Kidney glomerular epithelial cell (primary cell): ENCODE measurements at regions not wholly inside any gene's neighbourhood (a gene's known extent, or its start where the extent isn't known, plus 50 kb on each side); places are given as distances from the start of the nearest gene placed in this dataset.
A peak's percentile ranks its signal among the peaks of the same experiment; 100 is the strongest.
"Not testable (repeated sequence)": the region's sequence is repeated elsewhere in the genome, so short reads cannot be mapped to it uniquely, and the experiment has no call there.

ENCODE experiments used
- DNase-seq: peaks from one replicate; lab custom pipeline; 2025; lab: John Stamatoyannopoulos, UW

GRCh38 chr1:219051547-219051946 lies 122.1 kb upstream of the LYPLAL1 start:
- no peak for DNase-seq

DNA sequence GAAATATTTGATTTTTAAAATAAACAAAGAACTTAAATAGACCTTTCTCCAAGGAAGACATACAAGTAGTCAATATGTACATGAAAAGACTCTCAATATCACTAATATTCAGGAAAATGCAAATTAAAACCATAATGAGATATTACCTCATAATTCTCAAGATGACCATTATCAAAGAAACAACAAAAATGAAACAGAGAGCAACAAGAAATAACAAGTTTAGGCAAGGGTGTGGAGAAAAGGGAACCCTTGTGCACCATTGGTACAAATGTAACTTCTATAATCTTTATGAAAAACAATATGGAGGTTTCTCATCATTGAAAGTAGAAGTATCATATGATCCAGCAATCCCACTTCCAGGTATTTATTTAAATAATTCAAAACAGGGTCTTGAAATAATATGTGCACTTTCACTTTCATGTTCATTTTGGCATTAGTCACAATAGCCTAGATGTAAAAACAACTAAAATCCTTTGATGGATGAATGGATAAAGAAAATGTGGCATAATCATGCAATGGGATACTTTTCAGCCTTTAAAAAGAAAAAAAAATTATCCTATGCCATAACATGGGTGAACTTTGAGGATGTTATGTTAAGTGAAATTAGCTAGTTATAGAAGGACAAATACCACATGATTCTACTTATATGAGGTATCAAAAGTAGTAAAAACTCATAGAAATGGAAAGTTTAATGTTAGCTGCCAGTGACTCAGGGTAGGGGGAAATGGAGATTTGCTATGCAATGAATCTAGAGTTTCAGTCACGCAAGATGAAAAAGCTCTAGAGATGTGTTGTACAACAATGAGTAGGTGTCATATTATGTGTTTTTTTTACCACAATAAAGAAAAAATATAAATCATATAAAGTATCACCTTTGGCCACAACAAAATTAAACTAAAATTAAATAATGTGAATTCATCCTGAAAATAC lies 114.5 kb upstream of the LYPLAL1 start:
- DNase-seq: no peak

DNA sequence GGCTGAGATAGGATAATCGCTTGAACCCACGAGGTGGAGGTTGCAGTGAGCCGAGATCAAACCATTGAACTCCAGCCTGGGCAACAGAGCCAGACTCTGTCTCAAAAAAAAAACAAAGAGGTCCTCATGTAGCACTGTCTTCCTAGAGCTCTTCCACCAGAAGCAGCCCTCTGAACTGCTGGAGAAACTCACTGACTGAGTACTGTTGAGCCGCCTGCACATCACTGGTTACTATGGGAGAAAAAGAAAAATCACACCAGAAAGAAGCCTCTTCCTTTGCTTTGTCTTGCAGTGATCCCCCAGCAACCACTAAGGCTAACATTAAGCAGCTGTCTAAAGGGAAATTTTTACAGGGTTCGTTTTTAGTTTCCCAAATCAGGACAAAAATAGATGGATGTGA lies 112.9 kb upstream of the LYPLAL1 start:
- DNase-seq: no peak

DNA sequence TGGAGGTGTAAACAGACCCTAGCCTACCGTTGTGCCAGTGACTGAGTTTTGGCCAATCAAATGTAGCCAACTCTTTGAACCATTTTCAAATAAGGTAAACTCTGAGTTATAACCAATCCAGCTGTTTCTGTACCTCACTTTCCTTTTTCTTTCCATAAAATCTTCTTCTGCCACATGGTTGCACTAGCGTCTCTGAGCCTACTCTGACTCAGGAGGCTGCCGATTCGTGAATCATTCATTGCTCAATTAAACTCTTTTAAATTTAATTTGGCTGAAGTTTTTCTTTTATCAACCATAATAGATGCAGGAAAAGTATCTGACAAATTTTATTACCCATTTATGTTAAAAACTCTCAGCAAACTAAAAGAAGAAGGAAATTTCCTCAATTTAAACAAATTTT lies 111.5 kb upstream of the LYPLAL1 start:
- no peak for DNase-seq

- no peak for DNase-seq
These were observed 107.6 kb upstream of the LYPLAL1 start for GRCh38 chr1:219066098-219066497.

GRCh38 chr1:219066631-219067349 lies 106.9 kb upstream of the LYPLAL1 start:
- peak; percentile 77 for DNase-seq

DNA sequence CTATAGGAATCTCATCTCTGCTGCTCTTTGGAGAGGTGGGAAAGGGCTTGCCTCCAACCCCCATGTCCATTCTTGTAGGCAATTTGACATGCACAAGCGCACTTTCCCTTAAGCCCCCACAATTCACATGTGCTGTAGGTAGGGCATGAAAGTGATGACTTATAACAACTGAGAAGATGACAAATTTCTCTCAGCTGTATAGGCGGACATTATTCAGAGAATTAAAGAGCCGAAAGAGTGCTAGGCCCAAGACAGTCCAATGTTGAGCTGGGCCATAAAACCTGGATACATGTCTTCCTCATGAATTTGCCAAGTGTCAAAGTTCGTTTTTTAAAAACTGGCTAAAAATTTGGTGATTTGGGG lies 106.3 kb upstream of the LYPLAL1 start:
- DNase-seq: no peak

DNA sequence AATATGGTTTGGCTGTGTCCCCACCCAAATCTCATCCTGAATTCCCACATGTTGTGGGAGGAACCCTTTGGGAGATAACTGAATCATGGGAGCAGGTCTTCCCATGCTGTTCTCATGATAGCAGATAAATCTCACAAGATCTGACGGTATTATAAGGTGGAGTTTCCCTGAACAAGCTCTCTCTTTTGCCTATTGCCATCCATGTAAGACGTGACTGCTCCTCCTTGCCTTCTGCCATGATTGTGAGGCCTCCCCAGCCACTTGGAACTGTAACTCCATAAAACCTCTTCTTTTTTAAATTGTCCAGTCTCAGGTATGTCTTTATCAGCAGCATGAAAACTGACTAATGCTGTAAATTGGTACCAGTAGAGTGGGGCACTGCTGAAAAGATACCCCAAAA lies 103.3 kb upstream of the LYPLAL1 start:
- DNase-seq: not testable (repeated sequence)

DNA sequence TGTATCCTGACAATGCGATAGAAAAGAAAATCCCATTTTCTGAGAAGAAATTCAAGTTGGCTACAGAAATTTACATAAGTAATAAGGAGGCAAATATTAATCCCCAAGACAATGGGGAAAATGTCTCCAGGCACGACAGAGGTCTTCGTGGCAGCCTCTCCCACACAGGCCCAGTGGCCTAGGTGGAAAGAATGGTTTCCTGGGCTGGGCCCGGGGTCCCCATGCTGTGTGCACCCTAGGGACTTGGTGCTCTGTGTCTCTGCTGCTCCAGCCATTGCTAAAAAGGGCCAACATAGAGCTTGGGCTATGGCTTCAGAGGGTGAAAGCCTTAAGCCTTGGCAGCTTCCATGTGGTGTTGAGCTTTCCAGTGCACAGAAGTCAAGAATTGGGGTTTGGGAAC lies 102.5 kb upstream of the LYPLAL1 start:
- DNase-seq: no peak

DNA sequence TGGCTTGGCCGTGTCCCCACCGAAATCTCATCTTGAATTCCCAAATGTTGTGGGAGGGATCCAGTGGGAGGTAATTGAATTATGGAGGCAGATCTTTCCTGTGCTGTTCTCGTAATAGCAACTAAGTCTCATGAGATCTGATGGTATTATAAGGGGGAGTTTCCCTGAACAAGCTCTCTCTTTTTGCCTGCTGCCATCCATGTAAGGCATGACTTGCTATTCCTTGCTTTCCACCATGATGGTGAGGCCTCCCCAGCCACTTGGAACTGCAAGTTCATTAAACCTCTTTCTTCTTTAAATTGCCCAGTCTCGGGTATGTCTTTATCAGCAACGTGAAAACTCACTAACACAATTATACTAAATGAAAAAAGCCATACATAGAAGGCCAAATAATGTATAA lies 101.3 kb upstream of the LYPLAL1 start:
- no peak for DNase-seq

- DNase-seq: no peak
These were observed 99.5 kb upstream of the LYPLAL1 start for GRCh38 chr1:219074084-219074728.

DNA sequence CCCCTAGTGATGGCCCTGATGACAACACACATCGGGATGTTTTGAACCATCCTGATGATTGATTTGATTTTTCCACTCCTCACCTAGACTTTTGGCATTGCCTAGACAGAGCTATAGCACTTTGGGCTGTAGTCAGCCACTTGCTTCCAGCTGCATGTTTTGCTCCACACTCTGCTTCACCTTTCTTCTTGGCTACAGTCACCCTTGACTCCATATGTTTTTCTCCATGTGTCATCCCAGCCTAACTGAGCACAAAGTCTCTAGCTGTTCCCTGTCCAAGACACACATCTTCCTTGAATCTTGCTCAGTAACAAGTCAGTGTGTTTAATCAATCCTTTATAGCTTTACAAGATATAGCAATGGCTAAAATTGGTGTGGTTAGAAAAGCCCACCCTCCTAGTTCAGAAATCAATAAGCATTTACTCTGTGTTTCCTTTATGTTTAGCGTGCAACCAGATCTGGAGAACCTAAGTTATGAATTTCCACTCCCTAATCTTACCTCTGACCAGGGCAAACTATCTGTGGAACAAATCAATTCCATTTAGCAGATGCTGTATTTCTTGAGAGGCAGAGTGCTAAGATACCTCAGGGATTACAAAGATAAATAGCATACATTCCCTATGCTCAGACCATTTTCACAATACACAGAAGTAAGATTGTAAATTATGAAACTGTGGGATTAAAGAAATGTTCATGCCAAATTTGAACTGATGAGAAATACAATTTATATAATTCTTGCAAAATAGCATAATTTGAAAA lies 98.4 kb upstream of the LYPLAL1 start:
- no peak for DNase-seq

DNA sequence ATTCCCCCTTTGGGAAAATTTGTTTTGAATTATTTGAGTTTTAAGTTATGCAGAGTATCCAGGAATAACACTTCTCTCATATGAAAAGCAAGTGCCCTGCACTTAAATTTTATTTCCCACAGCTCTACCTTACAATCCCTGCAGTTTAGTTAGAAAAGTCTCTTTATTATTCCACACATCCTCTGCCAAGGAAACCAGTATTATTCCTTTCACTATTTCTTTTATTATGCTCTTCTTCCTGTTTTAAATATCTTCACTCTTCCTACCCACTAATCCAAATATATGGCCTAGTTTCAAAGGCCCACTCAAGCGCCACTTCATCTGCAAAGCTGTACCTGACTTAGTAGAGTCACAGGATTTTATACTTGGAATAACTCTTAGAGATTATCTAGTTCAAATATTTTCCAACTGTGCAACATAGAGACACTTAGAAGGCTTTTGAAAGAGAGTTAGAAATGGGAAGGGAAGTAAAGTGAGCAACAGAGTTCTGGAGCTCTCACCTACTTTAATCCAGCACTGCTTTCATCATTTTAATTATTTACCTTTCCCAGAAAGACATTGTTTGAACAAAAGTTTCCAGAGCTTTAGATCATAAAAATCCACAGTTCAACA lies 97.2 kb upstream of the LYPLAL1 start:
- DNase-seq: no peak

DNA sequence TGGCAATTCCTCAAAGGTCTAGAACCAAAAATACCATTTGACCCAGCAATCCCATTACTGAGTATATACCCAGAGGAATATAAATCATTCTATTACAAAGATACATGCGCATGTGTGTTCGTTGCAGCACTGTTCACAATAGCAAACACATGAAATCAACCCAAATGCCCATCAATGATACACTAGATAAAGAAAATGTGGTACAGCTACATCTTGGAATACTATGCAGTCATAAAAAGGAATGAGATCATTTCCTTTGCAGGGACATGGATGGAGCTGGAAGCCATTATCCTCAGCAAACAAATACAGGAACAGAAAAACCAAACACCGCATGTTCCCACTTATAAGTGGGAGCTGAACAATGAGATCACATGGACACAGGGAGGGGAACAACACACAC lies 95.9 kb upstream of the LYPLAL1 start:
- DNase-seq: not testable (repeated sequence)

- no peak for DNase-seq
These were observed 91.4 kb upstream of the LYPLAL1 start for GRCh38 chr1:219081943-219082925.

- DNase-seq: no peak
These were observed 90.0 kb upstream of the LYPLAL1 start for GRCh38 chr1:219083631-219084030.

- no peak for DNase-seq
These were observed 88.6 kb upstream of the LYPLAL1 start for GRCh38 chr1:219085082-219085481.

DNA sequence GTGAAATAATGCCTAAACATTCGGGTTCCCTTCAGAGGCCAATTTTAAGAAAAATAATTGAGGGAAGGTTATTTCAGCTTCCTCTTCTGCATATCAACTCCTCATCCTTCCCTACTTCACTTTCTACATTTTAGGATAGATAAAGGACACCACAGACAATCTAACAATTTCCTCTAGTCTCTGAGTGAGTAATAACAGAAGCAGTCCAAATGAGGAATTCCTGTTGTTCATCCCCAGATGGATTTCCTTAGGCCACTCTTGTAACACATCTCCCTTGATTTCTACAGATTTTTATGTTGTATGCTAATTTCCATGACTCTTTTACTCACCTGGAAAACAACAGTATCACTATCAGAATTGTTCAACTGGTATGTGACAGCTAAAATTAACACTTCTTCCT lies 87.7 kb upstream of the LYPLAL1 start:
- peak; percentile 15 for DNase-seq

DNA sequence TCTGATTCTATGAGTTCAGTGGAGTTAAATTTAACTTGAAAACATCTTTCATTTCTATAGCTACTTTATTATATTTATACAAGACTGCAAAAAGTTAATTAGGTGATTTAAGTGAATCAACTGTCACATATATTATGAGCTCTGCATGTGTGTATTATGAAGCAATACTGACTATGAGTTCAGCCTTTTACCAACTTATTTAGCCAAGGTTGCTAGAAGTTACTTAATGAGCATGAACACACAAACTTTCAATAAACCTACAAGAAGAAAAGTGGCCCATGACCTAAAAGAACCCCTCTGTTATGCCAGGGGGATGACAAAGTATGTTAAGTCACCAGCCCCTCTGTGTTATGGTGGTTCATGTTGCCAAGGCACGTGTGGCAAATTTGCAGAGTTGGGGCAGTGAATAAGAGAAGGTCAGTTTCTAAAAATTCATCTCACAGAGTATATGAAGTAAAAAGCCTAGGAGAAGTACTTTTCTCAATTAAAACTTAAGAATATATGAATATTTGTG lies 86.7 kb upstream of the LYPLAL1 start:
- DNase-seq: no peak
